GM12865 (cell line): ENCODE measurements at regions not wholly inside any gene's neighbourhood (a gene's known extent, or its start where the extent isn't known, plus 50 kb on each side); places are given as distances from the start of the nearest gene placed in this dataset.
"Not testable (repeated sequence)": the region's sequence is repeated elsewhere in the genome, so short reads cannot be mapped to it uniquely, and the experiment has no call there.

ENCODE experiments used
- DNase-seq: peaks from one replicate; pipeline ENCODE4 v3.0.0; 2010; ENCODE audit warnings: low read depth
- H3K4me3 ChIP-seq: 2 replicates; pipeline ENCODE4 v1.5.1; 2011; ENCODE audit warnings: mild to moderate bottlenecking, low read depth, low read length, control low read depth
- TF ChIP-seq, protein P1 (sequence below): IDR thresholded peaks from 2 replicates; pipeline ENCODE4 v1.5.1; 2011; ENCODE audit warnings: low read length, control low read depth, low read depth, inconsistent platforms; ENCODE audit not compliant: insufficient read depth; ENCODE audit errors: missing control alignments

DNA sequence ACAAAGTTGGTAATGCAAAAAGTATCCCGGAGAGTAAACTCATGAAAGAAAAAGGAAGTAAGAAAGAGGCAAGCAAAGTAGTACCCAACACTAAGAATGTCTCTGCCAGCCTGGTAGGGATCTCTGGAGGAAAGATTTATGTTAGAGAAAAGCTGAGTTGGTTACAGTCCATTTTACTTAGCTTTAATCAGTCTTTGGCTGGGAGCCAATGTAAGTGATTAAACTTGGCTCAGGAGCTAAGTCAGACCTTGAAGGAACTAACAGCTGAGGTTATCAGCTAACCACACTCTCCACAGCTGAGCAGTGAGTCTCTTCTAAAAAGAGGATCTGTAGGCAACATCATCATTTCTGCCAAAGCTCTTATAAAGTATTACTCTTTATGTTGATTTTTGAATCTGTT lies 148.0 kb downstream of the ANKRD7 start:
- no peak for DNase-seq
- H3K4me3 ChIP-seq = no peak overlapping the region
- TF ChIP-seq, protein P1, sequence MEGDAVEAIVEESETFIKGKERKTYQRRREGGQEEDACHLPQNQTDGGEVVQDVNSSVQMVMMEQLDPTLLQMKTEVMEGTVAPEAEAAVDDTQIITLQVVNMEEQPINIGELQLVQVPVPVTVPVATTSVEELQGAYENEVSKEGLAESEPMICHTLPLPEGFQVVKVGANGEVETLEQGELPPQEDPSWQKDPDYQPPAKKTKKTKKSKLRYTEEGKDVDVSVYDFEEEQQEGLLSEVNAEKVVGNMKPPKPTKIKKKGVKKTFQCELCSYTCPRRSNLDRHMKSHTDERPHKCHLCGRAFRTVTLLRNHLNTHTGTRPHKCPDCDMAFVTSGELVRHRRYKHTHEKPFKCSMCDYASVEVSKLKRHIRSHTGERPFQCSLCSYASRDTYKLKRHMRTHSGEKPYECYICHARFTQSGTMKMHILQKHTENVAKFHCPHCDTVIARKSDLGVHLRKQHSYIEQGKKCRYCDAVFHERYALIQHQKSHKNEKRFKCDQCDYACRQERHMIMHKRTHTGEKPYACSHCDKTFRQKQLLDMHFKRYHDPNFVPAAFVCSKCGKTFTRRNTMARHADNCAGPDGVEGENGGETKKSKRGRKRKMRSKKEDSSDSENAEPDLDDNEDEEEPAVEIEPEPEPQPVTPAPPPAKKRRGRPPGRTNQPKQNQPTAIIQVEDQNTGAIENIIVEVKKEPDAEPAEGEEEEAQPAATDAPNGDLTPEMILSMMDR = no peak

DNA sequence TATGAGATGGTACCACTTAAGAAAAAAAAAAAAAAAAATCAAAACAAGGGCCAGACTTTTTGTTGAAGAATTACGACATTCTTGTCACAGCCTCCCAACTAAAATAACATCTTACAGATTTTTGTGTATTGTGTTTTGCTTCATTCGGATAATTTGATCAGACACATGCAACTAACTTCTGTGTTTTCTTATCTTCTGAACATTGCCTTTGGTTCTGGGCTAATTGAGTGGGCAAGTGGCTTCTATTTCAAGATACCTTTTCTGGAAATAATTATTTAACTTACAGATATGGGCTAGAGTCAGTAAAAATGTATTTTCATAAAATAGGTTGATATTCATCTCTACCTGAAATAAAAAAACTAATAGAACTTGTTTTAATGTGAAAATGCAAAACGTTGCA lies 165.1 kb downstream of the ANKRD7 start:
- DNase-seq = no peak
- TF ChIP-seq, protein P1 = no peak
- H3K4me3 ChIP-seq = no peak overlapping the region

DNA sequence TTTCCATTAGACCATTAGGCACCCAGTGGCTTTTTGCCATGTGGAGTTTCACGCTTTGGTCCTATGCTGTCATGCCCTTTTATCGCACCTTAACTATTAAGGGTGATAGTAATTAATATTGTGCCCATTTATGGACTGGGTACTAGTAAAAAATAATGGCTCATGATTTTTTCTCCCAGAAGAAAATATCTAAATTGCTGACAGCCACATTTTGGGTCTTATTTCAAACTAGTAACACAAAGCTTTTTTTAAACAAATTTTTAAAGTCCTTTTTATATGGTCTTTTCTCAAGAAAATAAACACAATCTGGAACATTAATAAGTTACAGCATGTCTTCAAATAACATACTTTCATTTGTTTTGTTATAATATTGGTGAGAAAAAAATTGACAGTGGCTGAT lies 179.7 kb downstream of the ANKRD7 start:
- H3K4me3 ChIP-seq = no peak overlapping the region
- DNase-seq = no peak
- TF ChIP-seq, protein P1 = no peak

DNA sequence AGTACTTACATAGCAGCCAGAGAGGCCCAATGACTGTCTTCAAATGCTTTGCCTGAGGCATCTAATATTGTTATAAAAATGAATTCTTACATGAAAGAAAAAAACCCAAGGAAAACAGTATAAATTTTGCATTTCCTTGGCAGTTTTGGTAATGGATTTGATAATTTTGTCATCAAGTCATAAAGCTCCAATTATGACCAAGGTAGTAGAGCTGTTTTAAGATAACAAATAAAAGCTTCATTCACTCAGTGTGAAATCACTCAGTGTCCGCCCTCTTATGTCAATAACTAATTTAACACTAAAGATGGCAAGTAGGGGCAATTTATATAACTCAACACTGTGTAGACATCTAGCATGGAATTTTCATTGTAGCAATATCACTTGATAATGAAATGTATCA lies 193.9 kb downstream of the ANKRD7 start:
- TF ChIP-seq, protein P1 = no peak
- H3K4me3 ChIP-seq = no peak overlapping the region
- no peak for DNase-seq

DNA sequence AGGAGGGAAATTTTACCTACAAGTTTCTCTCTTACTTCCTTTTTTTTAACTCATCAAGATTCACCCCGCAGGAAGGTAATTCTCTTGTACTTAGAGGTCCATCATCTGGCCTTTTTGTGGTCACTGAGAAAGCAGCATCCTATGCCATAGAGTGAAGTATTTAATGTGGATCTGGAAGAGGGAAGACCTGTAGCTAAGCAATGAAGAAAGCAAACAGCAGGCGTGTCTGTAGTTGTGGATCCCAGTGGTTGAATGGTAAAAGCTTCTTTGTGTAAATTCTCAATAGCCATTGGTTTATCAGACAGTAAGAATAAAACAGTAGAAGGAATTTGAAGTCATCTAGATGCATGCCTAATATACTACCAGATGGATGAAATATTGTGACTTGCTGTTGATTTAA lies 196.4 kb downstream of the ANKRD7 start:
- no peak for DNase-seq
- H3K4me3 ChIP-seq = no peak overlapping the region
- TF ChIP-seq, protein P1 = no peak

DNA sequence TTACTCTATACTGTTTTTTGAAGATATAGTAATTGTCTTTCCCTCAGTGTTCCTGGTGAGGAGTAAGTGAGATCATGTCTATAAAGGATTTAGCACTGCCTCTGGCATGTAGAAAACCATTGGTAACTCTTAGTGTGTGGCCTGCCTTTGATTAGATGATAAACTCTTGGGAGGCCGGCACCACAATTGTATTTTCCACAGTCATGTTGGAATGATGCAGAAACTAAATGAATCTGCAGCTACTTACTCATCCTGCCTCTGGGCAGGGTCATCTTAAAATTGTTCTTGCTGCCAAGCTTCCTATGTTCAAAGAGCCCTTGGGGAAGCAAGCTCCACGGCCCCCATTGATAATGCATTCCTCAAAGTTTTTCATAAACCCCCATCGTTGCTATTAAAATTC lies 204.6 kb downstream of the ANKRD7 start:
- no peak overlapping the region for H3K4me3 ChIP-seq
- TF ChIP-seq, protein P1 = no peak
- no peak for DNase-seq

DNA sequence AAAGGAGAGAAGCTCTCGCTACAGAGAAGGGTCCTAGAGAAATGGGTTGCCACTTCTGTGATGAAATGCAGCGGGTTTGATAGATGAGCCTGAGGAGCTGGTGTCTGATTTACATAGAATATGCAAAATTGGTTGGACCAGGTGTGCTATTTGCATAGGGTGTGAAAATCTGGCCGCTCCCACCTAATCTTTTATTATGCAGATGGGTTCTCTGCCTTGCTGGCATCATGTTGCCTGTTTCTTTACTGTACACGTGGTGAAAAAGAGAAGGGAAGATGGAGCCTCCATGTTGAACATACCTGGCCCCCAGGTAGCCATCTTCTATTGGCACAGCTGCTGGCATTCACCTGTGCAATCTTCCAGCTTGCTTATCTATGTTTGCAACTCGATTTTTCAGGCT lies 212.2 kb downstream of the ANKRD7 start:
- TF ChIP-seq, protein P1 = no peak
- DNase-seq = no peak
- H3K4me3 ChIP-seq = no peak overlapping the region

DNA sequence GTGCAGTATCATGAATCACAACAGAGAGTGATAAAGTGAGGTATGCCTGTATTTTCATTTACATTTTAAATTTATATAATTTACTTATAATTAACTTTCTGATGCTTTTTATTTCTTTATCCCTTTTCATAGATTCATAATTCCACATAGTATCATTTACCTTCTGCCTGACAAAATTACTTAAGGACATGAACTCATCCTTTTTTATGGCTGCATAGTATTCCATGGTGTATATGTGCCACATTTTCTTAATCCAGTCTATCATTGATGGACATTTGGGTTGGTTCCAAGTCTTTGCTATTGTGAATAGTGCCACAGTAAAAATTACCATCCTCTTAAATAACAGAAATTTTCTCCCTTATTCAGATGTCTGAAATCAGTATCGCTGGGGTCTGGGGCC lies 224.5 kb downstream of the ANKRD7 start:
- H3K4me3 ChIP-seq, DNase-seq: not testable (repeated sequence)
